Liver (tissue), 8 donors: ENCODE measurements at regions not wholly inside any gene's neighbourhood (a gene's known extent, or its start where the extent isn't known, plus 50 kb on each side); places are given as distances from the start of the nearest gene placed in this dataset.

ENCODE experiments used
- DNase-seq: peaks from one replicate; pipeline ENCODE4 v3.0.0-alpha.2; 2017; ENCODE audit warnings: low spot score
- H3K27ac ChIP-seq, 2 donors: one replicate each; pipeline ENCODE4 v1.7.0; 2013; ENCODE audit warnings: inconsistent platforms in 2 of 2, low read length in 2 of 2, control low read depth in 1 of 2, low read depth in 1 of 2, mild to moderate bottlenecking in 1 of 2
- H3K27me3 ChIP-seq, 4 donors: one replicate each; pipeline versions ENCODE4 v1.6.1 to v1.7.0; 2013; ENCODE audit warnings: low read length in 3 of 4, inconsistent platforms in 1 of 4, mild to moderate bottlenecking in 1 of 4, moderate library complexity in 1 of 4; ENCODE audit not compliant: control insufficient read depth in 4 of 4, insufficient read depth in 4 of 4
- H3K36me3 ChIP-seq, 4 donors: one replicate each; pipeline versions ENCODE4 v1.6.1 to v1.7.0; 2013; ENCODE audit warnings: low read length in 3 of 4, mild to moderate bottlenecking in 3 of 4, low read depth in 1 of 4, moderate library complexity in 1 of 4; ENCODE audit not compliant: control insufficient read depth in 4 of 4, insufficient read depth in 3 of 4
- H3K4me1 ChIP-seq, 4 donors: one replicate each; pipeline versions ENCODE4 v1.6.1 to v1.7.0; 2013; ENCODE audit warnings: low read length in 3 of 4, mild to moderate bottlenecking in 3 of 4, moderate library complexity in 1 of 4; ENCODE audit not compliant: control insufficient read depth in 4 of 4, insufficient read depth in 4 of 4
- H3K4me3 ChIP-seq, 3 donors: one replicate each; pipeline versions ENCODE4 v1.6.1 to v1.7.0; 2013; ENCODE audit warnings: low read length in 3 of 3, control low read depth in 1 of 3, low read depth in 1 of 3, mild to moderate bottlenecking in 1 of 3
- H3K9ac ChIP-seq, 2 donors: one replicate each; pipeline ENCODE4 v1.7.0; 2013; ENCODE audit warnings: low read length in 2 of 2, mild to moderate bottlenecking in 2 of 2, moderate library complexity in 2 of 2, control low read depth in 1 of 2, low read depth in 1 of 2
- H3K9me3 ChIP-seq, 4 donors: one replicate each; pipeline versions ENCODE4 v1.6.1 to v1.7.0; 2013; ENCODE audit warnings: low read length in 3 of 4; ENCODE audit not compliant: control insufficient read depth in 4 of 4
- ATF3 ChIP-seq: IDR thresholded peaks from 2 replicates; pipeline ENCODE4 v1.6.1; 2016; ENCODE audit warnings: antibody characterized with exemption
- EGR1 ChIP-seq, 2 donors: IDR thresholded peaks; 2 replicates each; pipeline ENCODE4 v1.6.1; 2016 to 2018; ENCODE audit warnings: antibody characterized with exemption in 2 of 2, low read depth in 2 of 2
- FOXA1 ChIP-seq: IDR thresholded peaks from 2 replicates; pipeline ENCODE4 v1.6.1; 2016; ENCODE audit warnings: antibody characterized with exemption
- FOXA2 ChIP-seq: IDR thresholded peaks from 2 replicates; pipeline ENCODE4 v1.6.1; 2016; ENCODE audit warnings: antibody characterized with exemption
- GABPA ChIP-seq, 2 donors: IDR thresholded peaks in 1 of 2; conservative IDR thresholded peaks in 1 of 2; 2 replicates each; pipeline ENCODE4 v1.6.1; 2016; ENCODE audit warnings: antibody characterized with exemption in 2 of 2, mild to moderate bottlenecking in 1 of 2, moderate library complexity in 1 of 2
- HNF4A ChIP-seq, 2 donors: conservative IDR thresholded peaks; 2 replicates each; pipeline ENCODE4 v1.6.1; 2016; ENCODE audit warnings: antibody characterized with exemption in 2 of 2, mild to moderate bottlenecking in 2 of 2
- HNF4G ChIP-seq: IDR thresholded peaks from 2 replicates; pipeline ENCODE4 v1.6.1; 2016; ENCODE audit warnings: antibody characterized with exemption
- JUND ChIP-seq, 2 donors: IDR thresholded peaks; 2 replicates each; pipeline ENCODE4 v1.6.1; 2016; ENCODE audit warnings: antibody characterized with exemption in 2 of 2
- NR2F2 ChIP-seq: IDR thresholded peaks from 2 replicates; pipeline ENCODE4 v1.6.1; 2016; ENCODE audit warnings: antibody characterized with exemption
- RAD21 ChIP-seq, 2 donors: IDR thresholded peaks; 2 replicates each; pipeline ENCODE4 v1.6.1; 2016; ENCODE audit warnings: antibody characterized with exemption in 2 of 2, mild to moderate bottlenecking in 2 of 2
- REST ChIP-seq: IDR thresholded peaks from 2 replicates; pipeline ENCODE4 v1.6.1; 2016; ENCODE audit warnings: antibody characterized with exemption, mild to moderate bottlenecking
- RXRA ChIP-seq, 2 donors: IDR thresholded peaks; 2 replicates each; pipeline ENCODE4 v1.6.1; 2017 to 2018; ENCODE audit warnings: antibody characterized with exemption in 2 of 2, mild to moderate bottlenecking in 1 of 2
- SP1 ChIP-seq: IDR thresholded peaks from 2 replicates; pipeline ENCODE4 v1.6.1; 2018; ENCODE audit warnings: antibody characterized with exemption, mild to moderate bottlenecking
- TAF1 ChIP-seq: conservative IDR thresholded peaks from 2 replicates; pipeline ENCODE4 v1.6.1; 2016; ENCODE audit warnings: antibody characterized with exemption, mild to moderate bottlenecking
- YY1 ChIP-seq: IDR thresholded peaks from 2 replicates; pipeline ENCODE4 v1.6.1; 2016; ENCODE audit warnings: antibody characterized with exemption, mild to moderate bottlenecking
- ZBTB33 ChIP-seq: IDR thresholded peaks from 2 replicates; pipeline ENCODE4 v1.6.1; 2016; ENCODE audit warnings: antibody characterized with exemption
- WGBS: extraction: QIAGEN DNeasy Blood & Tissue Kit; methylation state at CpG from one replicate; pipeline ENCODE4 v1.1.7; 2013; 5-methylcytosine and 5-hydroxymethylcytosine counted together
- TF ChIP-seq, protein P1 (sequence below): IDR thresholded peaks from 2 replicates; pipeline ENCODE4 v1.6.1; 2016; ENCODE audit warnings: antibody characterized with exemption
- TF ChIP-seq, protein P2 (sequence below): fragments of 150-350 bp; IDR thresholded peaks from 2 replicates; pipeline ENCODE4 v1.5.1; 2017; ENCODE audit warnings: improper control_type of control experiment, low read depth, low read length; ENCODE audit not compliant: missing input control
- donor health status: healthy.
- donor health status: healthy.
- donor health status: healthy.
- donor health status: healthy.
- donor health status: healthy.

DNA sequence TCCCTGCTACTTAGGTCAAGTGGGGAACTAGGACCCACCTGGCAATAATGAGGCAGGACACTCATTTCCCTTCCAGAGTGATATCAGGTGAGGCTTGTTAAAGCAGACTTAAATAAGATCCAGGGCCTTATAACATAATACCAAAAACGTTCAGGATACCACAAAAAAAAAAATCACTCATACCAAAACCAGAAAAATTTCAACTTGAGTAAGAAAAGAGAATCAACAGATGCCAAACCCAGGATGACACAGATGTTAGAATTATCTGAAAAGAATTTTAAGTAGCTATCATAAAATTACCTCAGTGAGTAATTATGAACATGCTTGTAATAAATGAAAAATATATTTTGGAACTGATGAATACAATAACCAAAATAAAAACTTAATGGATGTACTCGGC lies 255.6 kb upstream of the OSR1 start:
- TF ChIP-seq EGR1 (IDR thresholded peaks at IDR 0.05; ENCODE audit: low read depth in 2 of 2) = no peak
- TF ChIP-seq, protein P1, sequence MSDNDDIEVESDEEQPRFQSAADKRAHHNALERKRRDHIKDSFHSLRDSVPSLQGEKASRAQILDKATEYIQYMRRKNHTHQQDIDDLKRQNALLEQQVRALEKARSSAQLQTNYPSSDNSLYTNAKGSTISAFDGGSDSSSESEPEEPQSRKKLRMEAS = no peak
- no peak for TF ChIP-seq FOXA2
- TF ChIP-seq ZBTB33 = no peak
- no peak for TF ChIP-seq HNF4G
- TF ChIP-seq NR2F2 = no peak
- no peak for TF ChIP-seq ATF3
- no peak for TF ChIP-seq FOXA1
- TF ChIP-seq, protein P2, sequence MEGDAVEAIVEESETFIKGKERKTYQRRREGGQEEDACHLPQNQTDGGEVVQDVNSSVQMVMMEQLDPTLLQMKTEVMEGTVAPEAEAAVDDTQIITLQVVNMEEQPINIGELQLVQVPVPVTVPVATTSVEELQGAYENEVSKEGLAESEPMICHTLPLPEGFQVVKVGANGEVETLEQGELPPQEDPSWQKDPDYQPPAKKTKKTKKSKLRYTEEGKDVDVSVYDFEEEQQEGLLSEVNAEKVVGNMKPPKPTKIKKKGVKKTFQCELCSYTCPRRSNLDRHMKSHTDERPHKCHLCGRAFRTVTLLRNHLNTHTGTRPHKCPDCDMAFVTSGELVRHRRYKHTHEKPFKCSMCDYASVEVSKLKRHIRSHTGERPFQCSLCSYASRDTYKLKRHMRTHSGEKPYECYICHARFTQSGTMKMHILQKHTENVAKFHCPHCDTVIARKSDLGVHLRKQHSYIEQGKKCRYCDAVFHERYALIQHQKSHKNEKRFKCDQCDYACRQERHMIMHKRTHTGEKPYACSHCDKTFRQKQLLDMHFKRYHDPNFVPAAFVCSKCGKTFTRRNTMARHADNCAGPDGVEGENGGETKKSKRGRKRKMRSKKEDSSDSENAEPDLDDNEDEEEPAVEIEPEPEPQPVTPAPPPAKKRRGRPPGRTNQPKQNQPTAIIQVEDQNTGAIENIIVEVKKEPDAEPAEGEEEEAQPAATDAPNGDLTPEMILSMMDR = no peak
- no peak for TF ChIP-seq JUND (IDR thresholded peaks at IDR 0.05)
- TF ChIP-seq YY1 = no peak
- TF ChIP-seq SP1 = no peak
- TF ChIP-seq REST = no peak
- no peak for TF ChIP-seq HNF4A (conservative IDR thresholded peaks at IDR 0.05)
- TF ChIP-seq TAF1 = no peak
- no peak for TF ChIP-seq RAD21 (IDR thresholded peaks at IDR 0.05)
- TF ChIP-seq RXRA (IDR thresholded peaks at IDR 0.05) = no peak
- TF ChIP-seq GABPA (IDR thresholded peaks at IDR 0.05 in 1 of 2, conservative IDR thresholded peaks at IDR 0.05 in 1 of 2) = no peak
- no peak overlapping the region for H3K9ac ChIP-seq
- no peaks in the 10 kb centered on the region for H3K36me3 ChIP-seq
- no peak overlapping the region for H3K4me3 ChIP-seq
- H3K9me3 ChIP-seq = peaks cover 0 to 14% (median 1%) of the 10 kb centered on the region in 4 donors
- no peak for DNase-seq
- no peak overlapping the region for H3K27ac ChIP-seq
- H3K27me3 ChIP-seq = no peaks in the 10 kb centered on the region
- WGBS = 44% methylated on average over 2 of the region's 2 CpGs
- H3K4me1 ChIP-seq = no peaks in the 10 kb centered on the region
